Psoas muscle (tissue), 7 donors: ENCODE measurements at regions not wholly inside any gene's neighbourhood (a gene's known extent, or its start where the extent isn't known, plus 50 kb on each side); places are given as distances from the start of the nearest gene placed in this dataset.

Experiments
- ATAC-seq, 4 donors: fragments of 200-7000 bp; cut with Tn5 transposase; one replicate each; pipeline ENCODE4 v1.9.1; 2020; ENCODE audit warnings: moderate library complexity in 3 of 4, mild to moderate bottlenecking in 2 of 4
- DNase-seq, 2 donors: peaks; one replicate each; pipeline ENCODE4 v3.0.0-alpha.2; 2020
- H3K27ac ChIP-seq: fragments of 200-600 bp; one replicate; pipeline ENCODE4 v1.8.0; 2022
- H3K27me3 ChIP-seq, 3 donors: fragments of 200-600 bp in 1 of 3; one replicate each; pipeline versions ENCODE4 v1.6.1 to v1.8.0; 2013 to 2022; ENCODE audit warnings: low read length in 2 of 3, mild to moderate bottlenecking in 2 of 3, moderate library complexity in 1 of 3; ENCODE audit not compliant: insufficient read depth in 3 of 3
- H3K36me3 ChIP-seq, 2 donors: fragments of 200-600 bp in 1 of 2; one replicate each; pipeline versions ENCODE4 v1.6.1 to v1.8.0; 2013 to 2022; ENCODE audit warnings: low read depth in 1 of 2, mild to moderate bottlenecking in 1 of 2, moderate library complexity in 1 of 2; ENCODE audit not compliant: insufficient read depth in 1 of 2
- H3K4me1 ChIP-seq: fragments of 200-600 bp; one replicate; pipeline ENCODE4 v1.8.0; 2022
- H3K4me3 ChIP-seq: fragments of 200-600 bp; one replicate; pipeline ENCODE4 v1.8.0; 2022; ENCODE audit warnings: mild to moderate bottlenecking
- H3K9me3 ChIP-seq: fragments of 200-600 bp; one replicate; pipeline ENCODE4 v1.8.0; 2022
- CTCF ChIP-seq: fragments of 200-600 bp; IDR thresholded peaks from one replicate; pipeline ENCODE4 v1.8.0; 2022; ENCODE audit warnings: antibody characterized with exemption
- WGBS, 3 donors: extraction: QIAGEN DNeasy Blood & Tissue Kit; methylation state at CpG; one replicate each; pipeline versions ENCODE4 v1.1.6 to v1.1.7; 2013; 5-methylcytosine and 5-hydroxymethylcytosine counted together
- intact Hi-C, 2 donors: fragments of 100-400 bp; cut with DNase I; formaldehyde crosslinking; loops; one replicate each; pipeline versions ENCODE4 v1.11.0 to v1.14.2; 2022
- donor health status: healthy with polysubstance abuse.
- donor health status: DM: no; HTN: no; CAD: no; lungs with moderate emphysema.
- donor health status: Bipolar disorder and iron deficiency.
- donor health status: healthy.
- donor health status: DM: yes; HTN: yes; CAD: no.
- donor health status: DM: no; HTN: no; CAD: no.
- donor health status: DM: yes; HTN: yes; CAD: no.

- Histone ChIP-seq H3K9me3 (no peaks in the 10 kb centered on the region), H3K4me3 (no peak overlapping the region), H3K27me3 (no peaks in the 10 kb centered on the region), H3K4me1 (no peaks in the 10 kb centered on the region), H3K36me3 (no peaks in the 10 kb centered on the region), H3K27ac (no peak overlapping the region)
- intact Hi-C loops: no loop called here
- DNase-seq (no peak), ATAC-seq (no peak)
- 90 to 94% (median 93%) methylated on average over 6 of the region's 6 CpGs for WGBS, 3 donors
- no peak for TF ChIP-seq CTCF
Measured at GRCh38 chr1:182274618-182275017, 117.0 kb downstream of the GLUL start.

DNA sequence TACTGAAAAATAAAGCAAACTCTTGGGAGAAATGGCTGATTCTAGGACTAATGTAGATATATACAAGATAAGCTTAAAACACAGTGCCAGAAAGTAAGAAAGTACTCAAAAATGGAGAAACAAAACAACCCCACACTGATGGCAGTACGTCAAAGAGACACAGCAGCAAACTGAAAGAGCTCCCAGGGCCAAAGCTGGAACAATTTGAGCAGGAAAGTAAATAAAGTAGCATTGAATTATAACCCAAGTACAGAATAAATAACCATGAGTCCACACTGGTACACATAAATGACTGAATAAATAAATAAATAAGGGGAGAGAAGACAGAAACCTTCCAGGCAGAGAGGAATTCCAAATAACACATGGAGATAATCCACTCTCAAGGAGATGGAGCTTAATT, 120.9 kb downstream of the GLUL start:
- 74 to 96% (median 88%) methylated on average over 1 of the region's 1 CpG for WGBS, 3 donors
- intact Hi-C loops: no loop called here
- H3K27me3 ChIP-seq: no peaks in the 10 kb centered on the region
- DNase-seq (no peak), ATAC-seq (no peak)
- H3K27ac ChIP-seq: no peak overlapping the region
- no peaks in the 10 kb centered on the region for H3K9me3 ChIP-seq
- TF ChIP-seq CTCF: no peak
- no peak overlapping the region for H3K4me3 ChIP-seq
- no peaks in the 10 kb centered on the region for H3K4me1 ChIP-seq
- no peaks in the 10 kb centered on the region for H3K36me3 ChIP-seq

DNA sequence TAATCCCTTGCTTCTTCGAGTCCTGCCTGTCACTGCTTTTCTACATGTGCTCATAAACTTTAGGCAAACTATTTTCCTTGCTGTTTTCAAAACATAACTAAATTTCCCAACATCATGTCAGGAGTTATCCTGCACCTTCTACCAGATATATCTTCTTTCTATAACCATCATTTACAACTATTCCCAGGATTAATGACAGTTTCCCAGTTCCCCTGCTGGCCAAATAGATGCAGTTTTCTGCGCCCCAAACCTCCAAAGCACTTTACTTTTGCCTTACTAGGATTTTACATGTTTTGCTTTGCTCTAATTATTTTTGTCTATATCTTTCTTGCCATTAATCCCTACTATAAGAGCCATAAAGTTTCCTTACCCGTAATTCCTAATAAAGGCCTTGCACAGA, 122.5 kb downstream of the GLUL start:
- Histone ChIP-seq H3K4me3 (no peak overlapping the region), H3K9me3 (no peaks in the 10 kb centered on the region), H3K27me3 (no peaks in the 10 kb centered on the region), H3K27ac (no peak overlapping the region), H3K4me1 (no peaks in the 10 kb centered on the region), H3K36me3 (no peaks in the 10 kb centered on the region)
- 93 to 98% (median 96%) methylated on average over 3 of the region's 3 CpGs for WGBS, 3 donors
- DNase-seq (no peak), ATAC-seq (no peak)
- intact Hi-C loops: no loop called here
- no peak for TF ChIP-seq CTCF

DNA sequence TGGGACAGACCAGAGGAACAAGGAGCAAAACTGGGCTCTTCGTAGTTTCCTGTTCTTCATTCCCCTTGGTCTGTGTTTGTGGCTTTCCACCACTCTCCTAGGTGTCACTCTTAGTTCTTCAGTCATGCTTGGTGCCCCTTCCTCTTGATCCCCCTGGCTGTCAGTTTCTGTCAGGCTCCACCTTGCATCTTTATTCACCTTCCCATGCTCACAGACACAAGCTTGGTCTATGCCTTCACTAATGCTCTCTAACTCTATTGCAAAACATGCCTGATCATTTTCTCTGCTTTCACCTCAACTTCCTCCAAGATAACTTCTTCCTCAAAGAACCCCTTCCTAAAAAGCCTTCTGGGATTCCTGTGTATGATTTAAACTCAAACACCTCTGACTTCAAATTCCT, 122.9 kb downstream of the GLUL start:
- Histone ChIP-seq H3K4me3 (no peak overlapping the region), H3K9me3 (no peaks in the 10 kb centered on the region), H3K27me3 (no peaks in the 10 kb centered on the region), H3K4me1 (no peaks in the 10 kb centered on the region), H3K36me3 (no peaks in the 10 kb centered on the region), H3K27ac (no peak overlapping the region)
- TF ChIP-seq CTCF: no peak
- WGBS, 3 donors: 81 to 90% (median 82%) methylated on average over 1 of the region's 1 CpG
- DNase-seq (no peak), ATAC-seq (no peak)
- intact Hi-C loops: no loop called here

DNA sequence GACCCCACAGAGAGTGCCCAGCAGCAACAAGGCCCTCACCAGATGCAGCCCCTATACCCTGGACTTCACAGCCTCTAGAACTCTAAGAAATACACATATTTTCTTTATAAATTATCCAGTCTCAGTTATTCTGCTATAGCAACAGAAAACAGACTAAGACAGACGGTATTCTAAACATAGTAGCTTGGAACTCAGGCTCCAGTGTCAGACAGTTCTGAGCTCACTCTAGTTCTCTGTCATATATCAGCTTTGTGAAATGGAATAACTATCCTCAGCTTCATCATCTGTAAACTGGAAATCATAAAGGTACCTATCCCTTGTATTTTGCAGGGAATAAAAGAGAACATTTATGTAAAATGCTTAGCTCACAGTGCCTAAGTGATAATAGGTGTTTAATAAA, 127.4 kb downstream of the GLUL start:
- 35 to 52% (median 46%) methylated on average over 1 of the region's 1 CpG for WGBS, 3 donors
- Histone ChIP-seq H3K4me3 (no peak overlapping the region), H3K27me3 (no peaks in the 10 kb centered on the region), H3K4me1 (peaks cover 4% of the 10 kb centered on the region), H3K36me3 (no peaks in the 10 kb centered on the region), H3K27ac (no peak overlapping the region), H3K9me3 (no peaks in the 10 kb centered on the region)
- no peak for DNase-seq
- no peak for TF ChIP-seq CTCF
- intact Hi-C loops: no loop called here
- ATAC-seq: peak in 1 of 4 donors; percentile 64
